Fibroblast of skin of right biceps (primary cell): ENCODE measurements at regions not wholly inside any gene's neighbourhood (a gene's known extent, or its start where the extent isn't known, plus 50 kb on each side); places are given as distances from the start of the nearest gene placed in this dataset.
A peak's percentile ranks its signal among the peaks of the same experiment; 100 is the strongest.

Experiments
- DNase-seq: peaks from one replicate; pipeline ENCODE4 v3.0.0-alpha.2; 2013

GRCh38 chr3:103923907-103924306 is 1442.8 kb upstream of the ALCAM start:
- no peak for DNase-seq

GRCh38 chr3:103924544-103924943 is 1442.2 kb upstream of the ALCAM start:
- DNase-seq = no peak

GRCh38 chr3:103926936-103927335 is 1439.8 kb upstream of the ALCAM start:
- no peak for DNase-seq

- no peak for DNase-seq
These were observed 1438.8 kb upstream of the ALCAM start for GRCh38 chr3:103927896-103928295.

- DNase-seq = no peak
These were observed 1429.6 kb upstream of the ALCAM start for GRCh38 chr3:103937094-103937493.

- no peak for DNase-seq
These were observed 1419.6 kb upstream of the ALCAM start for GRCh38 chr3:103947062-103947461.

GRCh38 chr3:103949693-103950092 is 1417.0 kb upstream of the ALCAM start:
- DNase-seq = peak; percentile 1

GRCh38 chr3:103950676-103951075 is 1416.0 kb upstream of the ALCAM start:
- no peak for DNase-seq

GRCh38 chr3:103953796-103954195 is 1412.9 kb upstream of the ALCAM start:
- no peak for DNase-seq

- no peak for DNase-seq
These were observed 1405.9 kb upstream of the ALCAM start for GRCh38 chr3:103960819-103961218.

- no peak for DNase-seq
These were observed 1403.1 kb upstream of the ALCAM start for GRCh38 chr3:103963599-103963998.

GRCh38 chr3:103965764-103966163 is 1400.9 kb upstream of the ALCAM start:
- no peak for DNase-seq

- DNase-seq = no peak
These were observed 1400.0 kb upstream of the ALCAM start for GRCh38 chr3:103966749-103967148.

- DNase-seq = no peak
These were observed 1398.6 kb upstream of the ALCAM start for GRCh38 chr3:103968131-103968530.

GRCh38 chr3:103968751-103969150 is 1398.0 kb upstream of the ALCAM start:
- DNase-seq = no peak

- DNase-seq = no peak
These were observed 1389.8 kb upstream of the ALCAM start for GRCh38 chr3:103976931-103977339.

GRCh38 chr3:103977417-103977816 is 1389.3 kb upstream of the ALCAM start:
- DNase-seq = no peak

GRCh38 chr3:103991461-103992115 is 1375.1 kb upstream of the ALCAM start:
- peak; percentile 31 for DNase-seq

GRCh38 chr3:103992469-103992868 is 1374.2 kb upstream of the ALCAM start:
- DNase-seq = no peak

- DNase-seq = no peak
These were observed 1361.8 kb upstream of the ALCAM start for GRCh38 chr3:104004956-104005355.

GRCh38 chr3:104005815-104006214 is 1360.9 kb upstream of the ALCAM start:
- DNase-seq = no peak

- DNase-seq = peak; percentile 5
These were observed 1348.2 kb upstream of the ALCAM start for GRCh38 chr3:104018541-104018940.

- DNase-seq = no peak
These were observed 1335.1 kb upstream of the ALCAM start for GRCh38 chr3:104031598-104031997.

GRCh38 chr3:104032283-104032682 is 1334.4 kb upstream of the ALCAM start:
- DNase-seq = peak; percentile 43

GRCh38 chr3:104040896-104041295 is 1325.8 kb upstream of the ALCAM start:
- no peak for DNase-seq
